Glomerular visceral epithelial cell (primary cell): ENCODE measurements at regions not wholly inside any gene's neighbourhood (a gene's known extent, or its start where the extent isn't known, plus 50 kb on each side); places are given as distances from the start of the nearest gene placed in this dataset.
"Not testable (repeated sequence)": the region's sequence is repeated elsewhere in the genome, so short reads cannot be mapped to it uniquely, and the experiment has no call there.

ENCODE experiments used
- DNase-seq: peaks from one replicate; pipeline ENCODE4 v3.0.0-alpha.2; 2016; ENCODE audit errors: extremely low spot score

DNA sequence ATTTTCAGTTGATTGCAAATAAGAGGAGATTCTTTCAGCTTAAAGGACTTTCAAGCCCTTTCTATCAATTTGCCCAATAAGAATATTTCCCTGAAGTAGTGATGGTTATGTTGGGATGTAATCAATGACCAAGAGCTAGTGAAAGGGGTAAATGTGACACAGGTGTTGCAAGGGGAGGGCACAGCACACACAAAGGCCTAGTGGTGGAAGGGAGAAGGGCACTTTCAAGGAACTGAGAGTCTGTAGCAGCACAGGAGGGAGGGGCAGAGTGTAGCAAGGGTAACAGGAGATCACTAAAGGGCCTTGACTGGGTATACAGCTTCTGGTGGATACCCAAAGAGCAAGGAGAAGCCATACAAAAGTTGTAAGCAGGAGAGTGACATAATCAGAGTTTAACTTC, 217.8 kb upstream of the ARHGEF26 start:
- no peak for DNase-seq

DNA sequence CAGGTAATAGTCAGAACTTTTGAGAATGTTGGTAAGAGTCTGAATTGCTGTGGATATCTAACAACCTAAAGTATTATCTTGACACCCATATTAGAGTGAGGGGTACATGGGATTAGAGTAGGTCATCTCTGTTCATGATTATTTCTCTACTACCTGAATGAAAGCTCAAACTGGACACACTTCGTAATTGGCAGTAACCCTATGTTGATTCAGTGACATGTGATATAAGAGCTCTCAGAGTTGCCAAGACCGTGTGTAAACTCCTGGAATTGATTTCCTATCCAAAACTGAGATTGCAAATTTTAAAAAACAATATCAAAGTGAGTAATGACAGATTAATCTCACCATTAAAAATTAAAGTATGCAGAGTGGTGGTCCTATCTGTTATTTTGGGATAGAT, 214.8 kb upstream of the ARHGEF26 start:
- DNase-seq, result no peak

GRCh38 chr3:153910387-153910786, 210.8 kb upstream of the ARHGEF26 start:
- no peak for DNase-seq

GRCh38 chr3:153911116-153911515, 210.1 kb upstream of the ARHGEF26 start:
- DNase-seq, result no peak

GRCh38 chr3:153919773-153920172, 201.4 kb upstream of the ARHGEF26 start:
- DNase-seq, result no peak

GRCh38 chr3:153921826-153922225, 199.4 kb upstream of the ARHGEF26 start:
- no peak for DNase-seq

GRCh38 chr3:153925841-153926514, 195.2 kb upstream of the ARHGEF26 start:
- DNase-seq, result no peak

GRCh38 chr3:153927107-153927506, 194.1 kb upstream of the ARHGEF26 start:
- DNase-seq, result peak; percentile 7

DNA sequence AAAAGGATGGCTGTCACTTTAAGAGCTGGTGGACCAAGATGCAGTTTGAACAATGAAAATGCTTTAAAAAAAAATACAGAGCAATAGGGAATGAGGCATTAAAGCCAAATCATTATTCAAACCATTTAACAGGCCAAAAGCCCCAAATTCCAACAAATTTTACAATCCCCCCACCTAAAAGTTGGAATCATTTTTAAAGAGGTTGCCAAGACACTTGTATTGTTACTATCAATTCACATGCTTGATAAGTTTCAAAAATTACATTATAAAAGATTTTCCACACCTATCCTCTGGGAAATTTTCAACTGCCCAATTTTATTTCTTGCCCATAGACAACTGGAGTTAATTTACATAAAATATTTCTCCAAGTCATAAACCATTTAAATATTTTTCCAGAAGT, 192.3 kb upstream of the ARHGEF26 start:
- no peak for DNase-seq

- DNase-seq, result not testable (repeated sequence)
These were observed 187.7 kb upstream of the ARHGEF26 start for GRCh38 chr3:153933481-153933880.

GRCh38 chr3:153944084-153944483, 177.1 kb upstream of the ARHGEF26 start:
- DNase-seq, result no peak

GRCh38 chr3:153951276-153951675, 169.9 kb upstream of the ARHGEF26 start:
- no peak for DNase-seq

DNA sequence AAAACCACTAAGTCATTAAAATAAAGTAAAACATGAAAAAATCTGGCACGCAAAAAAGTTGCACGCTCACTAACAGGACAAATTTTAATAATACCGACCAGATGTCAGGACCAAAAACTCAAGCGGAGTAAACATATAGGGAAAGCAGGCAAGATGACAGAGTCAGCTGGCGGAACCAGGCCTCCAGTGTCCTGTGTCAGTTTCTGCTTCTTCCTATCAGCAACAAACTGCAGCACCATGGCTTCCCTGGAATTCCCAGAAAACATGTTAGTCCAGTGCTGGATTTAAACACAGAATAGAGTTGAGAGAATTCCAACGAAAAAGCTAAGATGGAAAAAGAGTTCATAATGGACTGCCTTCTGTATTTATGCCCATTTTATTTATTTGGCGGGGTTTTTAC, 169.1 kb upstream of the ARHGEF26 start:
- DNase-seq, result no peak

GRCh38 chr3:153956613-153957012, 164.6 kb upstream of the ARHGEF26 start:
- no peak for DNase-seq

DNA sequence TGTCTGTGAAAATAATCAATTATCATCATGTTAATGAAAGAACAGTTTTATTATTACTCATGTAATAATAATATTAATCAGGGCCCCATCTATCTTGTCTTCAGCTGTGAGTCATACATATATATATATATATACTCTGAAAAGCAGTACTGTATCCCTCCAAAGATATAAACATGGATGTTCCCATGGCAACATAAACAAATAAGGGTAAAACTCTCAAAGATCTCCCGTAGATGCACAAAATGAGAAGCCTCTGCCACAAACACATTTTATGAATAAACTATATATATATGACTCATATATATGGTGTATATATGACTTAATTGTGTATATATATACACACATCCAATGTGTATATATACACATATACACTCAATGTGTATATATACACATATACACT, 163.8 kb upstream of the ARHGEF26 start:
- no peak for DNase-seq

DNA sequence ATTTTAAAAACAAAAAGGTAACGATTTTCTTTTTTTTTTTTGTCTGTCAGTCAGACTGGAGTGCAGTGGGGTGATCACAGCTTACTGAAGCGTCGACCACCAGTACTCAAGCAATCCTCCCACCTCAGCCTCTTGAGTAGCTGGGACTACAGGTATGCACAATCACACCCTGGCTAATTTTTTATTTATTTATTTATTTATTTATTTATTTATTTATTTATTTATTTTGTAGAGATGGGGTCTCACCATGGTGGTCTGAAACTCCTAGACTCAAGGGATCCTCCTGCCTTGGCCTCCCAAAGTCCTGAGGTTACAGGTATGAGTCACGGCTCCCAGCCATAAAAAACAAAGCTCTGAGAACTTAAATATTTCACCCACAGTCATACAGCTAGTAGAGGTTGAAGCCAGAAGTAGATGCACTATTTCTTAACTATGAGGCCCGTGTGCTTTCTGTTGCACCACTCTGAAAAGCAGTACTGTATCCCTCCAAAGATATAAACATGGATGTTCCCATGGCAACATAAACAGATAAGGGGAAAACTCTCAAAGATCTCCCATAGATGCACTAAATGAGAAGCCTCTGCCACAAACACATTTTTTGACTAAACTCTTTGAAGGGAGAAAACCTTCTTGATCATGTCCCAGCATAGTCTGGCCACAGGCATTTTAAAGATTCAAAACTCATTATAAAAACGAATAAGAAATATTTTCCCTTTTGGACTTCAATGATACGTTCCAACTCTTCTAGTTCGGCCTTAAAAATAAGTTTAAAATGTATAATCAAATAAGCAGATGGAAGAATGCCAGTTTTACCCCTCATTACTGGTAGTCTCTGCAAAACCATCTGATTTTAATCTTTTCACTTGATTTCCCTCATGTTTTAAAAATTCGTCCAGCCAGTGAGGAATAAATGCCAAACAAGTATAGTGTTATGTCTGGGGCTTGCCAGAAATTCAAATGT, 162.3 kb upstream of the ARHGEF26 start:
- no peak for DNase-seq

- DNase-seq, result no peak
These were observed 160.6 kb upstream of the ARHGEF26 start for GRCh38 chr3:153960458-153961074.

DNA sequence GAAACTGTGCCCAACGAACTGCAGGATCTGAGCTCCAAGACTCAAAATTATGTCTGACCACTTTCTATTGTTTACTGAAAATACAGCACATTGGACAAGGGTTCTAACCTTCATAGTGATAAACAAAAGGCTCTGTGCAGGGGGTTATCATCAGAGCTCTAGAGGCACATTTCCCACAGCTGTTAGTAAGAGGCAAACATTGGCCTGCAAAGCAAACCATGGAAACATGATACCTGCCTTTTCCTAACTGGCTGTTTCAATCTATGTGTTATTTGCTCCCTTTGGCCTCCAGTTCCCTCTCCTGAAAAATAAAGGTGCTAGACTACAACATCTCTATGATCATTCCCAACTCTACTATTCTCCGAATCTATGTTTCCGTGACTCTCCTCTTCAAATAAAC, 159.7 kb upstream of the ARHGEF26 start:
- no peak for DNase-seq

DNA sequence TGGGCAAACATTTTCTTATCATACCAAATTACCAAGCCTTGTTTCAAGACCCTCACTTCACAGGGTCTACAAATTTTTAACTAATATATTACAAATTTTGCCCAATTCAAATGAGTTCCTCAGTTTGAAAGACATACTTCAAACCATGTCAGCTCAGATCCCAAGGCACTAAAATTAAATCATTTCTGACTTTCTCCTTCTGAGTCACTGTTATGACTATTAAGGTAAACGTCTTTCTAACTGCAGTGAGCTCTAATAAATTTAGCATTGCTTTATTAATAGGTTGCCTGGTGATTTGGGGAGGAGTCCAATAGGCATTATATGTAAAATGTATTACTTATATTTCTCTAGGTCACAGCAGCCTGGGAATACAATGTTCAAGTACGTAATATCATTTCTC, 158.2 kb upstream of the ARHGEF26 start:
- no peak for DNase-seq

GRCh38 chr3:153967260-153967659, 153.9 kb upstream of the ARHGEF26 start:
- peak; percentile 9 for DNase-seq

GRCh38 chr3:153970047-153970446, 151.1 kb upstream of the ARHGEF26 start:
- no peak for DNase-seq

DNA sequence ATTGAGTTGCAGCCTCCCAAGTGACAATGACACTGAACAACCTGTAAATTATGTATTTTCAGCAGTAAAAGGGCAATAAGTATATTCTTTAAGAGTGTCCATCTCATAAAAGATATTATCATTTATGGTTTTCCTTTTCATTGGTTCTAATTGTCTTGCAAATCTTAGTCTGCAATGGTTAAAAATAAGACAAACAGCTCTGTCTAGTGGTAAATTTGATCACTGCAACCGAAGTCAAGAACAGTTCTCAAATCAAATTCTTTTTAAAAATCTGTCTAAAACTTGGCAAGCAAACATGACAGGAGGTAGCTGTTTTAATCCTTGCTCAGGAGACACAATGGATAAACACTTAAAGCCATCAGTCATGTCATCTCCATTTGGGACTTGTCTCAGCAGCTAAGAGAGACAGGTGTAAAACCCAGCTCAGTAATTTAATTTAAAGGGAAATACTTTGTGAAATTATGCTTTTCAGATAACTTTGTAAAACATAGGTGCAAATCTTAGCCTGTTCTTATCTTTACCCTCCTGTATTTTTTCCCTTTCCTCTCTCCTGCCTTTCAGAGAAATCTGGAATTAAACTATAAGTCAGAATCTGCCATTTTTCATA, 150.3 kb upstream of the ARHGEF26 start:
- peak; percentile 11 for DNase-seq
